Urinary bladder (tissue), 3 donors: ENCODE measurements at regions not wholly inside any gene's neighbourhood (a gene's known extent, or its start where the extent isn't known, plus 50 kb on each side); places are given as distances from the start of the nearest gene placed in this dataset.
"Not testable (repeated sequence)": the region's sequence is repeated elsewhere in the genome, so short reads cannot be mapped to it uniquely, and the experiment has no call there.

ENCODE experiments used
- DNase-seq: peaks from one replicate; pipeline ENCODE4 v3.0.0-alpha.2; 2015; ENCODE audit errors: extremely low spot score
- H3K27ac ChIP-seq: one replicate; pipeline ENCODE4 v1.5.1; 2013; ENCODE audit warnings: low read depth, mild to moderate bottlenecking, moderate library complexity
- H3K36me3 ChIP-seq: one replicate; pipeline ENCODE4 v1.6.1; 2013; ENCODE audit warnings: mild to moderate bottlenecking, moderate library complexity; ENCODE audit not compliant: insufficient read depth
- H3K4me1 ChIP-seq: one replicate; pipeline ENCODE4 v1.6.1; 2013; ENCODE audit warnings: mild to moderate bottlenecking, moderate library complexity; ENCODE audit not compliant: insufficient read depth
- H3K4me3 ChIP-seq: one replicate; pipeline ENCODE4 v1.5.1; 2013; ENCODE audit warnings: low read depth, low read length
- WGBS: extraction: QIAGEN DNeasy Blood & Tissue Kit; methylation state at CpG from one replicate; pipeline ENCODE4 v1.1.7; 2013; 5-methylcytosine and 5-hydroxymethylcytosine counted together
- donor health status: healthy with polysubstance abuse.
- donor health status: healthy.

DNA sequence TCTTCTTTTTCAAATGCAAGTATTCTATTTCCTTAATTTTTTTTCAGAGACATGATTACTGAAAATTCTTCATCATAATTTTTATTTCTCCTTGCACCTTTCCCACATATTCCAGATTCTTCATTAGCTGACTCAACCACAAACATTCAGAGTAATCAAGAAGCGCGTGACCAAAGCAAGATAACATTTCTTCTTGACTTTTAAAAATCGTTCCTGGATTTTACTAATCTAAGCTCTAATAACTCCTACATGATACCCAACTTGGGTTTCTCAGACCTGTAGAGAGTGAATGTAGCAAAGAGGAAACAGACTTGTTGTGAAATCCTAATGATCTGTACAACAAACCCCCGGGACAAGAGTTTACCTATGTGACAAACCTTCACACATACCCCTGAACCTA lies 615.0 kb downstream of the TMA16 start:
- Histone ChIP-seq H3K27ac (no peak overlapping the region), H3K4me3 (no peak overlapping the region), H3K4me1 (no peaks in the 10 kb centered on the region), H3K36me3 (no peaks in the 10 kb centered on the region)
- WGBS, result 59% methylated on average over 4 of the region's 4 CpGs
- no peak for DNase-seq

DNA sequence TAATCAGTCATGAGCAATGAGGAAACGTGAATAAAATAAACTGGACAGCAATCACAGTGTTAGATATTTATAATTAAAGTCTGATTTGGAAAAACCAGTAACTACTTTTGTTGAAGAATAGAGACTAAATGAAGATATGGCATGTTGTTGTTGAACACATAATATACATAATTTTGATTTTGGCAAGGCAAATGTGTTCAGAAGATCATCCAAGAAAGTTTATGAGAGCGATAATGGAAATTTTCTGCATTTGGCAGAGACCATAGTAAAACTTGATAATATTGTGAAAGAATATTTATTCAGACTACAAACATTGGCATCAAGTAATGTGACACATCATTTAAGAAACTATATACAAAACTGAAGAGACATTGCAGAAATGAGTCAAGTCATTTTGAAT lies 620.7 kb downstream of the TMA16 start:
- Histone ChIP-seq H3K27ac (no peak overlapping the region), H3K4me1 (no peaks in the 10 kb centered on the region), H3K36me3 (no peaks in the 10 kb centered on the region), H3K4me3 (no peak overlapping the region)
- 45% methylated on average over 2 of the region's 2 CpGs for WGBS
- DNase-seq, result no peak

DNA sequence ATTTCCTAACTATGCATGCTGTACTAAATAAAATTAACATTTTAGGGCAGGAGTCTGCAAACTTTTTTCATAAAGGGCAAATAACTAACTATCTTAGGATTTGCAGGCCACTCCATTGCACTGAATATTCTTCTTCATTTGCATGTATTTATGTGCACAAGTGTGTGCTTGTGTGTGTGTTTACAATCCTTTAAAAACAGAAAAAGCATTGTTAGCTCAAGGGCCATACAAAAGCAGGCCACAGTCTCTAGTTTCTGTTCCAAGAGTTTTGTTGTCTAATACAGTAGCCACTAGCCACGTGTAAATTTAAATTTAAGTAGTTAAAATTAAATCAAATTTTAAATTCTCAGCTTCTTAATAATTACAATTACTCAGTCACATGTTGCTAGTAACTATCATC lies 621.8 kb downstream of the TMA16 start:
- Histone ChIP-seq H3K36me3 (no peaks in the 10 kb centered on the region), H3K4me1 (no peaks in the 10 kb centered on the region), H3K4me3 (no peak overlapping the region), H3K27ac (no peak overlapping the region)
- 38% methylated on average over 1 of the region's 1 CpG for WGBS
- no peak for DNase-seq

DNA sequence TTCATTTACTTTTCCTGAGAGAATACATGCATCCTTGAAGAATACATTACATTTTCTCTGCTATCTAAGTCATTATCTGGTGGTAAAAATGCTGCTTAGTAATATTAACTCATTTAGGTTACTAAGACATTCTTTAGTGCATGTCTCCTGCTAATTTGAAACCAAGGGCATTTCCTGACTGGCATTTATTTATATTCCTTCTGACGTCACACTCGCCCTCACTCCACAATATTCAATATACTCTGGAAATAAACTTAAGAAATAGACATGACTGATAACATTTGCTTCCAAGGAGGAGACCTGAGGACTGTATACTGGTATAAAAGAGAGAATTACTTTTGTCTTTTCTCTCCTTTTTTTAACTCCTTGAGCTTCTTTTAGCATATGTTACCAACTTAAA lies 619.5 kb upstream of the SMIM31 start:
- DNase-seq, result no peak
- Histone ChIP-seq H3K4me1 (no peaks in the 10 kb centered on the region), H3K4me3 (no peak overlapping the region), H3K27ac (no peak overlapping the region), H3K36me3 (no peaks in the 10 kb centered on the region)
- WGBS, result 83% methylated on average over 2 of the region's 2 CpGs

- 69% methylated on average over 2 of the region's 2 CpGs for WGBS
These were observed 617.7 kb upstream of the SMIM31 start for GRCh38 chr4:164136180-164136616.

GRCh38 chr4:164138521-164138920 lies 615.4 kb upstream of the SMIM31 start:
- no peaks in the 10 kb centered on the region for H3K4me1 ChIP-seq
- DNase-seq, result no peak
- WGBS, result 89% methylated on average over 2 of the region's 2 CpGs

More at GRCh38 chr4:164136180-164136616, 617.7 kb upstream of the SMIM31 start:
- Histone ChIP-seq H3K36me3 (no peaks in the 10 kb centered on the region), H3K27ac (no peak overlapping the region), H3K4me1 (no peaks in the 10 kb centered on the region), H3K4me3 (no peak overlapping the region)
- DNase-seq, result no peak

GRCh38 chr4:164139291-164139690 lies 614.6 kb upstream of the SMIM31 start:
- H3K4me1 ChIP-seq, result no peaks in the 10 kb centered on the region
- 94% methylated on average over 1 of the region's 1 CpG for WGBS
- no peak overlapping the region for H3K27ac ChIP-seq
- no peak for DNase-seq
- no peak overlapping the region for H3K4me3 ChIP-seq
- H3K36me3 ChIP-seq, result no peaks in the 10 kb centered on the region

More at GRCh38 chr4:164138521-164138920, 615.4 kb upstream of the SMIM31 start:
- Histone ChIP-seq H3K27ac (no peak overlapping the region), H3K36me3 (no peaks in the 10 kb centered on the region), H3K4me3 (no peak overlapping the region)

GRCh38 chr4:164141755-164142375 lies 612.1 kb upstream of the SMIM31 start:
- H3K4me1 ChIP-seq, DNase-seq, H3K27ac ChIP-seq, H3K36me3 ChIP-seq, H3K4me3 ChIP-seq: not testable (repeated sequence)
- 78% methylated on average over 20 of the region's 20 CpGs for whole genome bisulfite sequencing

DNA sequence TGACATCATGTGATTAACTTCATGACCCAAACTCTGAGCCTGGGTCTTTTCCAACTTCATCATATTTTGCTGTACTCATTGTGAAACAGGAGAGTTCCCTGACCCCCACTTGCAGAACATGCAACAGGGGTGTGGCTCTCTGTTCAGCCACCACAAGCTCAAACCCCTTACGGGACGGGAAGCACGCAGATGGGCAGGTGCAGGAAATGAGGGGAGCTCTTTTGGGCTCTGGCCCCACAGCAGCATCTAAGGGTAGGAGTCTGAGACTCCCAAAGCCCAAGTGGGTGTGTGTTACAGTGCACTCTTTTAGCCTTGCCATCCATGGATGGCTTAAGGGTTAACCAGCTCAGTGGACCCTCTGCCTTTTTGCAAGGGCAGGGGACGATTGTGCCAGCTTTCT lies 599.5 kb upstream of the SMIM31 start:
- Histone ChIP-seq H3K4me1 (no peaks in the 10 kb centered on the region), H3K27ac (no peak overlapping the region), H3K36me3 (no peaks in the 10 kb centered on the region), H3K4me3 (no peak overlapping the region)
- no peak for DNase-seq
- 82% methylated on average over 4 of the region's 4 CpGs for WGBS

GRCh38 chr4:164169591-164169990 lies 584.3 kb upstream of the SMIM31 start:
- Histone ChIP-seq H3K36me3 (no peaks in the 10 kb centered on the region), H3K4me1 (no peaks in the 10 kb centered on the region), H3K4me3 (no peak overlapping the region), H3K27ac (no peak overlapping the region)
- DNase-seq, result no peak

GRCh38 chr4:164177153-164177552 lies 576.8 kb upstream of the SMIM31 start:
- no peaks in the 10 kb centered on the region for H3K4me1 ChIP-seq
- no peak overlapping the region for H3K27ac ChIP-seq
- DNase-seq, result no peak
- no peaks in the 10 kb centered on the region for H3K36me3 ChIP-seq
- H3K4me3 ChIP-seq, result no peak overlapping the region
- 46% methylated on average over 3 of the region's 3 CpGs for WGBS

GRCh38 chr4:164177753-164178152 lies 576.2 kb upstream of the SMIM31 start:
- no peak overlapping the region for H3K27ac ChIP-seq
- no peak overlapping the region for H3K4me3 ChIP-seq
- no peak for DNase-seq
- H3K4me1 ChIP-seq, result no peaks in the 10 kb centered on the region
- WGBS, result 0% methylated on average over 1 of the region's 1 CpG
- H3K36me3 ChIP-seq, result no peaks in the 10 kb centered on the region

DNA sequence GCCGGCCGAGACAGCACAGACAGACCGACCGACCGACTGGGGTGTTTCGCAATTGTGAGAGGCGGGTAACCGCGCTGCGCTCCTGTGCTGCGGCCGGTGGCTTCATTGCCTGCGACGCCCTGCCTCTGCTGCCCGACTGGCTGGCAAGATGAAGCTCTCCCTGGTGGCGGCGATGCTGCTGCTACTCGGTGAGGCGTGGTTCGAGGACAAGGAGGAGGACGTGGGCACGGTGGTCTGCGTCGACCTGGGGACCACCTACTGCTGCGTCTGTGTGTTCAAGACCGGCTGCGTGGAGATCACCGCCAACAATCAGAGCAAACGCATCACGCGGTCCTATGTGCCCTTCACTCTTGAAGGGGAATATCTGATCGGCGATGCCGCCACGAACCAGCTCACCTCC lies 565.7 kb upstream of the SMIM31 start:
- no peak overlapping the region for H3K4me3 ChIP-seq
- no peaks in the 10 kb centered on the region for H3K36me3 ChIP-seq
- DNase-seq, result no peak
- WGBS, result 96% methylated on average over 35 of the region's 35 CpGs
- no peak overlapping the region for H3K27ac ChIP-seq
- no peaks in the 10 kb centered on the region for H3K4me1 ChIP-seq

GRCh38 chr4:164192844-164193243 lies 561.1 kb upstream of the SMIM31 start:
- H3K27ac ChIP-seq, result no peak overlapping the region
- H3K4me3 ChIP-seq, result no peak overlapping the region
- no peaks in the 10 kb centered on the region for H3K36me3 ChIP-seq
- DNase-seq, result no peak
- H3K4me1 ChIP-seq, result no peaks in the 10 kb centered on the region
- 88% methylated on average over 5 of the region's 5 CpGs for WGBS

GRCh38 chr4:164193676-164194075 lies 560.3 kb upstream of the SMIM31 start:
- DNase-seq, result no peak
- H3K36me3 ChIP-seq, result no peaks in the 10 kb centered on the region
- no peak overlapping the region for H3K4me3 ChIP-seq
- no peaks in the 10 kb centered on the region for H3K4me1 ChIP-seq
- no peak overlapping the region for H3K27ac ChIP-seq
